GM21619 (cell line): ENCODE measurements at regions not wholly inside any gene's neighbourhood (a gene's known extent, or its start where the extent isn't known, plus 50 kb on each side); places are given as distances from the start of the nearest gene placed in this dataset.
"Not testable (repeated sequence)": the region's sequence is repeated elsewhere in the genome, so short reads cannot be mapped to it uniquely, and the experiment has no call there.

Source experiments
- ATAC-seq: cut with Tn5 transposase; IDR thresholded peaks from one replicate; pipeline ENCODE4 v1.9.1; 2021; ENCODE audit not compliant: unreplicated experiment

- ATAC-seq = not testable (repeated sequence)
Measured at GRCh38 chrX:23458957-23459356, 124.3 kb downstream of the PTCHD1 start.

DNA sequence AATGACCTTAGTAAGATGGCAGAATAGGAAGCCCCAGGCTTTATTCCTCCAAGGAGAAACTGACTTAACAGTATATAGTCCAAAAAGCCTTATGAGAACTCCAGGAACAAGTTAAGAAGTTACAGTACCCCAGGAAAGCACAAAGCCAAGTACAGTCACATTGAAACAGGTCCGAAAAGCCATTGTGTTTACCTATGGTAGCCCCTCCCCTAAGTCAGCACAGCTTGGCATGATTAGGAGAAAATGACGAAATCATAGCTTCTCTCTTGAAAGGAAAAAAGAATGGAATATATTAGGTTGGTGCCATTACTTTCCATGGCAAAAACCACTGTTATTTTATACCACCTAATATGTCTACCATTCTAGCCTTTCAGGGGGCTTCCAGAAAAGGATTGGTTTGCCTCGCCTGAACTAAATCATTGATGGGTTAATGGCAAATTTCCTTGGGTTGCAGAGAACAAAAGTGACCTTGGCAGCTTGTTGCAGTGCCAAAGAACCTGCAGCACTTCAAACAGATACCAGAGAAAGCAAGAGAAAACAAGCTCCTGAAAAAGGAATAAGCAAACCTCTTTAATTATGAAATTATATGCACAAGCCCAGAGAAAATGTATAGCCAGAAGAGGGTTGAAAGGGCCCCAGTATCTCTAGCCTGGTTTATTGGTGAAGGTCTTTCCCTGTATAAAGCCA lies 130.6 kb downstream of the PTCHD1 start:
- no peak for ATAC-seq

DNA sequence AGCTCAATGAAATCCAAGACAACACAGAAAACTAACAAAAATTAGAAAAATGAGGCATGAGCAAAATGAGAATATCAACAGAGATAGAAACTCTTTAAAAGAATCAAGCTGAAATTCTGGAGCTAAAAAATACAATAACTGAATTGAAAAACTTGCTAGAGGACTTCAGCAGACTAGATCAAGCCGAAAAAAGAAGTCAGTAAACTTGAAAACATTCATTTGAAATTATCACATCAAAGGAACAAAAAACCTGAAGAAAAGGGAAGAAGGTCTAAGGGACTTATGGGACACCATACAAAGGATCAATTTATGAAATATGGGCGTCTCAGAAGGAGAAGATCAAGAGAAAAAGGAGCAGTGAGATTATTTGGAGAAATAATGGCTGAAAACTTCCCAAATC lies 131.3 kb downstream of the PTCHD1 start:
- ATAC-seq = no peak

GRCh38 chrX:23478056-23478455 lies 143.4 kb downstream of the PTCHD1 start:
- ATAC-seq = no peak

- ATAC-seq = no peak
Measured at GRCh38 chrX:23478561-23478960, 143.9 kb downstream of the PTCHD1 start.

GRCh38 chrX:23482561-23482960 lies 147.9 kb downstream of the PTCHD1 start:
- ATAC-seq = no peak

DNA sequence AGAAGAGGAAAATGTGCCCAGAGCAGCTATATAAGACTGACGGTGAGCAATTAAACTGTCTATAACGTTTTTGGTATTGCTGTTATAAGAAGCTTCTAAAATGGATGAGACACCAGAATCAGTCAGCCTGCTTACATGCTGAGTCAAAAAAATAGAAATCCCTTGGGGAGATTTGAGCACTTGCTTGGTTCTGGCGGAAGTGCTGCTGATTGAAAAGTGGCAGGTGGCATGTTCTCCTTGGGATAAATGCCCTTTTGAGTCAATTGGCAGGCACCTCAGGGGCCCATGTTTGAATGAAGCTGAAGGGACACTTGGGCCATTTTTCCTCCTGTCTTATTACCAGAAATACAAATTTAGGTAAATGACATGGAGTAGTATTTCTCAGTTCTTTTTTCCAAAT lies 148.7 kb downstream of the PTCHD1 start:
- no peak for ATAC-seq

GRCh38 chrX:23493941-23494374 lies 159.3 kb downstream of the PTCHD1 start:
- ATAC-seq = peak; percentile 72

GRCh38 chrX:23494741-23495140 lies 160.1 kb downstream of the PTCHD1 start:
- ATAC-seq = no peak

DNA sequence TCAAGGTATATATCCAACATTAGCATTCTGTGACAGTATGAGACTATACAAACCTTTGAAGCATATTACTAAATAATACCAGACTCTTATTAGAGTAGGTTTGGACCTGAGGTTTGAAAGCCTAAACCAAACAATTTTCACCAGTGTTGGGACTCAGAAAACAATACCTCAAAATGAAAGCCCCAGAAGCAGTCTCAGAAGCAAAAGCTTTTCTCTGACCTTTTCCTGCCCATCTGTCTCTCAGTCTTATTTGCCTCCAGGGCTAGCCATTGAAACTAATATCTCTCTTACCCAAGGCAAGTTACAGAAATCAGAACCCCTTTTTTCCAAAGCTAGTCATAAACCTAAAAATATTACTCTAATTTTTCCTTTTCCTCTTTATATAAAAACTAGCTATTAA lies 163.3 kb downstream of the PTCHD1 start:
- ATAC-seq = no peak

DNA sequence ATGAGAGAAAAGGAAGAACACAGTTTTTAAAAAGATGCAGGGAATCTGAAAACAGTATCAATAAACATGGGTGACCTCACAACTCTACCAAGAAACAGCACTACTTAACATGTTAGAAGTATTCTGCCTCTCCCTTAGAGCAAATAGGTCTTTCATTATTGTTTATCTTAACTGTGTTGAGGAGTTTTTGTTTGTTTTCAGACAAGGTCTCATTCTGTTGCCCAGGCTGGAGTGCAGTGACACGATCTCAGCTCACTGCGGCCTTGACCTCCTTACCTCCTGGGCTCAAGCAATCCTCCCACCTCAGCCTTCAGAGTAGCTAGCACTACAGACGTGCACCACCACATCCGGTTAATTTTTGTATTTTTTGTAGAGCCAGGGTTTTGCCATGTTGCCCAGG lies 165.3 kb upstream of the PRDX4 start:
- no peak for ATAC-seq

DNA sequence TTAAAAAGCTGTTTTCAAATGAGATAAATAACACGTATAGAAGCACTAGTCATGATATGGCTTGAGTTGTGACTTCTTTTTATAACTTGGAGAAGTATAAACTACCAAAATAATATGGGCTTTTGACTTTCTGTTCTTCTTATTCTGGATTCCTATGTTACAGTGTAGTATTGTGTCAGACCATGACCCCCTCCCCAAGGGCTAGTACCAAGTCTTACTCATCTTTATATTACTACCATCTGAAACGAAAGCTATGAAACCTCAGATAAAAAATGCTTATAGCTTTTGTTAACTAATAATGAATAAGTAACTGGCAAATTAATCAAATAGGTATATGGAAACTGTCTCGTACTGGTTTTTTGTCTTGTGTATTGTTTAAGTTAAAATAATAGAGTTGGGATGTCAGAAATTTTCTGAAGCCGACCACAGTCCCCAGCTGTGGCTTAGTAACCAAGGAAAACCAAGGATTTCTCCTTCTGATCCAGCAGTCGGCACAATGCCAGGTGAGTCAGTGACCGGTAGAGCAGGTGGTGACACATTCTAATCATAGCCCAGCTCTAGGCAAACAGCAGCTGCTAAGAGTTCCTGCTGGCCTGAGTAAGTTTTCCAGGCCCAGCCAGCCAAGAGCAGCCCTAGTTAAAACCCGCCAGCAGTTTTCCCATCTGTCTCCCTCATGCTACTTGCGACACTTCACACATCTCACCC lies 163.3 kb upstream of the PRDX4 start:
- no peak for ATAC-seq

DNA sequence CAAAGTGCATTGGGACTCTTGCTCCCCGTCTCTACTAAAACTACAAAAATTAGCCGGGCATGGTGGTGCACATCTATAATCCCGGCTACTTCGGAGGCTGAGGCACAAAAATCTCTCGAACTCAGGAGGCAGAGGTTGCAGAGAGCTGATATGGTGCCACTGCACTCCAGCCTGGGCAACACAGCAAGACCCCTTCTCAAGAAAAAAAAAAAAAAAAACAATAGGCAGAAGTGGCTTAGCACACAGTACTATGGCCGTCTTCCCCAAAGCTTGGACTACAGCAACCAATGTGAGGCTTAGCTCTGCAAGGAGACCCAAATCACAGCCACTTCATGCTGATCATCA lies 162.8 kb upstream of the PRDX4 start:
- no peak for ATAC-seq

- no peak for ATAC-seq
Measured at GRCh38 chrX:23504895-23505294, 162.4 kb upstream of the PRDX4 start.

DNA sequence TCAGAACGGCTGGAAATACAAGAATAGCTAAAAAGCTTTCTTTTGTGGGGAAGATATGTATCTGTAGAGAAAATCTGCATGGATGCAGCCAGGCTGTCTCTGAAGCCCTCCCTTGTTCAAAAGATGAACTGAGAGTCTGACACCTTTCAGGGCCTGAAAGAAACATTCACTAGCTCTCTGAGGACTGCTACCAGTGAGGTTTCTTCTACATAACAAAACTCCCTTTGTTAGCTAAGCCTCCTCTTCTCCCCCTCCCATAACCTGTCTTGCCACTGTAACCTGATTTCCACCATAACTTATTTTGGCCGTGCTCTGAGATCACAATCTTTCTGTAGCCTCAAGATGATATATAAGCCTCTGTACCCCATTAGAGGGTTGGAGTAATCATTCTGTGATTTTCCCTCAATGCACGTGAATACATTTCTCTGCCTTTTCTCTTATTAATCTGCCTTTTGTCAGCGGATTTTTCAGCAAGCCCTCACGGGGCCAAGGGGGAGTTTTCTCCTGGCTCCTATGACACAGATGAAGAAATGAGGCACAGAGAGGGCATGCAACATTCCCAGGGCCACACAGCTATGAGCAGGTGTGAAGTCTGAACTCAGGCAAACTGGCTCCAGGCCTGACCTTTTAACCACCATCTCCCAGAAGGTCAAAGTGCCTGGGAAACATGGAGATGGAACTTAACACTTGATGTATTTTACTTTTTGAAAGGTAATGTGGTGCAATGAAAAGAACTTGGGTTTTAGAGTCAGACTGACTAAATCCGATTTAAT lies 161.6 kb upstream of the PRDX4 start:
- ATAC-seq = no peak

GRCh38 chrX:23509256-23509655 lies 158.0 kb upstream of the PRDX4 start:
- no peak for ATAC-seq

GRCh38 chrX:23511793-23512192 lies 155.5 kb upstream of the PRDX4 start:
- ATAC-seq = no peak

DNA sequence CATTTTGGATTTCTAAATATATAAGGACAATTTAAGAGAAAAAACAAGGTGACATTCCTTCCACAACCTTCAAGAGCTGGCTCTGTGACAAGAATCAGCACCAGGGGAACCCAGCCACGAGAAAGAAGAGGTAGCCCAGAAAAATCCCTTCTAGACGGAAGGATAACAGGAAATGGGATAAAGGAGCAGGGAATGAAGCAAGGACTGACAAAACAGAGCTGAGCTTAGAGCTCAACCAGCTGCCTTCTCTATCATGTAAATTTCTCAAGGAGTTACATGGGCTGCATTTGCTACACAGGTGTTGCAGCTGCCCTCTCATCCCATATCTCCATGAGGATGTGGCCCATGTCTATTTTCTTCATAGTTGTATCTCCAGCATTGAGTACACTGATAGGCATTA lies 154.2 kb upstream of the PRDX4 start:
- no peak for ATAC-seq

GRCh38 chrX:23514082-23514481 lies 153.2 kb upstream of the PRDX4 start:
- no peak for ATAC-seq

GRCh38 chrX:23515028-23515427 lies 152.3 kb upstream of the PRDX4 start:
- no peak for ATAC-seq

GRCh38 chrX:23523026-23523657 lies 144.2 kb upstream of the PRDX4 start:
- not testable (repeated sequence) for ATAC-seq

GRCh38 chrX:23524467-23524866 lies 142.8 kb upstream of the PRDX4 start:
- ATAC-seq = no peak
